ENCODE measurements at regions not wholly inside any gene's neighbourhood (a gene's known extent, or its start where the extent isn't known, plus 50 kb on each side); places are given as distances from the start of the nearest gene placed in this dataset.

DNA sequence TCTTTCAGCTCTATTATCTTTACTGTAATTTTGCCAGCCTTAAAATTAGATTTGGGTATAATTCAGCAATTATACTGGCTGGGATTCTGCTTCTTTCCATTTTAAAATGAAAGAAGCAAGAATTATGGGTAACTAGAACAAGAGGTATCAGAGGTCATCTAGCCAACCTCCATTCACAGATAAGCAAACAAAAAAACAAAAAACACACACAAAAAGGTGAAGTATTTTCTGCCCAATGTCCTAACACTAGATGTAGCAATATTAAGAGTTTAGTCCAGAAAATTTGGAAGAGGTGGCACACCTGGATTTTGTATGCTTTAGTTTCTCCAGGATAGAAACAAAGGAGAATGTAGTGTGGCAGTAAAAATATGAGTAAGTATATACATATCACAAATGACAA, 68.1 kb upstream of the ANXA1 start:
- TF ChIP-seq CTCF (conservative IDR thresholded peaks at IDR 0.05; ENCODE audit: low read depth) = no peak
- ChIA-PET CTCF (interaction anchor here (0.6 kb wide), 1 partner anchor 147 kb away, joined by 5 read pairs; no protein-coding TSS in a partner anchor), POLR2A (ENCODE audit: low non-redundant PET) (no interaction called here)
- no peak overlapping the region for H3K27ac ChIP-seq
- DNase-seq (ENCODE audit: low spot score) = no peak

DNA sequence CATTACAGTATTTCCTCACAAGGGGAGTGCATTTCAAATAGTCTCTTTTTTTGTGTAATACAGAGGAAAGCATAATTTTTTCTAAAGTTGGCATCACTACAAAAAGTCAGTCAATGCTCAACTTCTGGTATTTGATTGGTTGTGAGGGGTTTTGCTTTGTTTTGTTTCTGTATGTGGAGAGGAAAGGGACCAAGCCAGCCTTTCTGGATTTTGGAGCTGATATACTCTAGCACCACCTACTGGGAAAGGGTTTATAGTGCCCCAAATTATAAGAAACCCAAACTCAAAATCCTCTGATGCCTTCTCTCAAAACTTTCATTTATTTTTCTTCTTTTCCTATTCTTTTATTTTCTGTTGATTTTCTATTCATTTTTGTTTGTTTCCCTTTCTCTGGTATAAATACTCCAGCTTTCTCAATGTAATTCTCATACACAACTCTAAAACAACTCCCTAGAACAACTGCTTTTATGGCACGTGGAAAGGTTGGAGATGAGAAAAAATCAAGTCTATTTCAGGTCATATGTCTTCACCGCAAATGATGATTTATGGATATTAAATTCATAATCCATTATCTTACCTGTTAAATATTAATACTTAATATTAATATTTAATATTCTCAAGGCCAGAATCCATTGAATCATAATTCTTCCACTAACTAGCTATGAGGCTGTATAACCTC, 69.5 kb upstream of the ANXA1 start:
- peak; percentile 83 for TF ChIP-seq CTCF (conservative IDR thresholded peaks at IDR 0.05; ENCODE audit: low read depth)
- DNase-seq (ENCODE audit: low spot score) = peak; percentile 57
- POLR2A ChIA-PET (ENCODE audit: low non-redundant PET) = interaction anchor here (0.6 kb wide), 1 partner anchor 42 kb away, joined by 12 read pairs; no protein-coding TSS in a partner anchor
- H3K27ac ChIP-seq = no peak overlapping the region
- CTCF ChIA-PET = interaction anchor here (0.5 to 2.9 kb wide), 17 partner anchors 8 to 1486 kb away, joined by 3 to 12 read pairs (median 3); no protein-coding TSS in a partner anchor

DNA sequence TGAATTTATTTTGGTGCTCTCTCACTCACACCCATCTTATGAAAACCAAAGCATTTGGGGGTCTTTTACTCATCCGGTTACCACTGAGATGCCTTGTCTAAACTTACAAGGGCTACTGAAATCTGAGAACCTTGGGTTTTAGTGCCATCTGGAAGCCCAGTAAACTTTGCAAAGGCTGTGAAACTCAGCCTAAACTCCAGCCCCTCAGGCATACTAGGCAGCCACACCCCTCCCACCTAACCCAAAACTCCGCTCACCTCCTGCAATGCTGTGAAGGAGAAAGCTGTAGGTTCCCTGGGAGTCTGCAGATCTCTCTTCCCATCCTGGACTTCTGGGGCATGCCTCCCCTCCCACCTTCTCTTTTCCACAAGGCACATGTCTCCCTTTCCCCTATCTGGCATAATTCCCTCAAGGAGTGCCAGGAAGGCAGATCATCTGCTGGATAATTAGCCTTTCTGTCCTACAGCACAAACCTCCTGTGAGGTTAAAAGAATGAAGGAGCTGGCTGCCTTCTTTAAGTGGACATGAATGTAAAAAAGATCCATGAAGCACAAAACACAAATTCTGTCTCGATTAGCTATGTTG, 71.5 kb upstream of the ANXA1 start:
- DNase-seq (ENCODE audit: low spot score) = no peak
- TF ChIP-seq CTCF (conservative IDR thresholded peaks at IDR 0.05; ENCODE audit: low read depth) = no peak
- no peak overlapping the region for H3K27ac ChIP-seq
- CTCF ChIA-PET = interaction anchor here (0.6 to 2.9 kb wide), 8 partner anchors 18 to 223 kb away, joined by 3 to 12 read pairs (median 4); no protein-coding TSS in a partner anchor
- POLR2A ChIA-PET (ENCODE audit: low non-redundant PET) = no interaction called here

- CTCF ChIA-PET = interaction anchor here (0.5 to 1.8 kb wide), 6 partner anchors 19 to 1276 kb away, joined by 3 to 8 read pairs (median 4); no protein-coding TSS in a partner anchor
- POLR2A ChIA-PET (ENCODE audit: low non-redundant PET) = no interaction called here
- H3K27ac ChIP-seq = no peak overlapping the region
- DNase-seq (ENCODE audit: low spot score) = peak; percentile 21
- TF ChIP-seq CTCF (conservative IDR thresholded peaks at IDR 0.05; ENCODE audit: low read depth) = peak; percentile 25; the same call in 1 of the 2 replicates
These were observed 72.3 kb upstream of the ANXA1 start for GRCh38 chr9:73079326-73079725.

DNA sequence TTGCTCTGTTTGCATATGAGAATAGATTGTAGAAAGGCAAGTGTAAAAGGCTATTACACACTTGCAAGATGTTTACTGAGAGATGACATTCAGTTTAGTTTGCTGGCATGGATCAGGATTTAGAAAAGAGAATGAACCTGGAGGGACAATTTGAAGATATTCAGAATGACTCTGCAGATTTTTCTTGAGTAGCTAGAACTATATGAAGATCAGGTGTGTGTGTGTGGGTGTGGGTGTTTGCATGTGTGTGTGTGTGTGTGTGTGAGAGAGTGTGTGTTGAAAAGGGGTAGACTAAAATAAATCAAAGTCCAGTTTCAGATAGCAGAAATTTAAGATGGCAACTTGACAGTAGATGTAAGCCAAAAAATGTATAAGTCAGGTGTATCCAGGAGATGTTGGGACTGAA, 74.0 kb upstream of the ANXA1 start:
- DNase-seq (ENCODE audit: low spot score) = no peak
- POLR2A ChIA-PET (ENCODE audit: low non-redundant PET) = no interaction called here
- CTCF ChIA-PET = interaction anchor here (0.6 kb wide), 1 partner anchor 35 kb away, joined by 3 read pairs; no protein-coding TSS in a partner anchor
- no peak overlapping the region for H3K27ac ChIP-seq
- TF ChIP-seq CTCF (conservative IDR thresholded peaks at IDR 0.05; ENCODE audit: low read depth) = no peak

GRCh38 chr9:73076970-73077369, 74.7 kb upstream of the ANXA1 start:
- POLR2A ChIA-PET (ENCODE audit: low non-redundant PET) = no interaction called here
- no peak for DNase-seq (ENCODE audit: low spot score)
- H3K27ac ChIP-seq = no peak overlapping the region
- CTCF ChIA-PET = no interaction called here
- TF ChIP-seq CTCF (conservative IDR thresholded peaks at IDR 0.05; ENCODE audit: low read depth) = no peak

All from RWPE1 (cell line).